Right cardiac atrium (tissue), 5 donors: ENCODE measurements at regions not wholly inside any gene's neighbourhood (a gene's known extent, or its start where the extent isn't known, plus 50 kb on each side); places are given as distances from the start of the nearest gene placed in this dataset.
A peak's percentile ranks its signal among the peaks of the same experiment; 100 is the strongest.

Experiments used
- ATAC-seq, 2 donors: fragments of 200-7000 bp; cut with Tn5 transposase; one replicate each; pipeline versions ENCODE4 v1.8.0 to v1.9.1; 2020; ENCODE audit warnings: moderate library complexity in 2 of 2, mild to moderate bottlenecking in 1 of 2
- DNase-seq, 3 donors: peaks; one replicate each; pipeline ENCODE4 v3.0.0-alpha.2; 2020
- H3K27ac ChIP-seq: one replicate; pipeline ENCODE4 v1.5.1; 2013; ENCODE audit warnings: mild to moderate bottlenecking, low read length, control low read depth, moderate library complexity
- H3K27me3 ChIP-seq: one replicate; pipeline ENCODE4 v1.6.1; 2013; ENCODE audit not compliant: control insufficient read depth, insufficient read depth
- H3K4me1 ChIP-seq: one replicate; pipeline ENCODE4 v1.6.1; 2013; ENCODE audit warnings: low read length; ENCODE audit not compliant: control insufficient read depth, insufficient read depth
- H3K4me3 ChIP-seq: one replicate; pipeline ENCODE4 v1.5.1; 2013; ENCODE audit warnings: low read length, control low read depth
- H3K9me3 ChIP-seq: one replicate; pipeline ENCODE4 v1.6.1; 2013; ENCODE audit warnings: low read length; ENCODE audit not compliant: control insufficient read depth
- WGBS: extraction: QIAGEN DNeasy Blood & Tissue Kit; methylation state at CpG from one replicate; pipeline ENCODE4 v1.1.7; 2013; 5-methylcytosine and 5-hydroxymethylcytosine counted together
- intact Hi-C, 4 donors: fragments of 100-400 bp; cut with DNase I; formaldehyde crosslinking; loops; one replicate each; pipeline versions ENCODE4 v1.11.0 to v1.14.0; 2022 to 2023
- donor health status: healthy with polysubstance abuse.
- donor health status: DM: no; HTN: yes; CAD: no.
- donor health status: DM: no; HTN: no; CAD: no.
- donor health status: DM: no; HTN: yes; CAD: no; lungs with severe emphysema.
- donor health status: DM: yes; HTN: yes; CAD: no.

DNA sequence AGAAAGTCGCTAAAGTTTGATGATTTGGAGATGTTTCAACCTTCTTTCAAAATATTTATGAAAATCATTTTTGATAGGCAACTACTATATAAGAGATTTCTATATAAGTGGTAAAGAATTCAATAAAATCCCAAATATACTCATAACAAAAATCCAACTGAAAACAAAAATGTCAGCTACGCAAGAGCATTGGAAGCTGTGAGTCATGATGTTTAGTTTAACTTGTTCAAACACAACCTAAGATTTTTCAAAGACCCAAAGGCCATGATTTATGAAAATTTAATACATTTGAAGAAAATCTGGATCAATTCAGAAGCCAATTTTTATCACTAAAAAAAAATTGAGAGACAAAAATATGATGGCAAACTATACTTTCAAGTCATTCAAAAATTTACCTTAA lies 226.6 kb downstream of the MZT1 start:
- ATAC-seq (no peak), DNase-seq (no peak)
- Histone ChIP-seq H3K4me1 (no peaks in the 10 kb centered on the region), H3K27me3 (no peaks in the 10 kb centered on the region), H3K27ac (no peak overlapping the region), H3K9me3 (no peaks in the 10 kb centered on the region), H3K4me3 (no peak overlapping the region)
- 94% methylated on average over 2 of the region's 2 CpGs for WGBS
- intact Hi-C loops: no loop called here

- no peak for ATAC-seq
- H3K9me3 ChIP-seq: no peaks in the 10 kb centered on the region
- DNase-seq: no peak
- 77% methylated on average over 4 of the region's 4 CpGs for WGBS
- H3K27me3 ChIP-seq: no peaks in the 10 kb centered on the region
- H3K27ac ChIP-seq: no peak overlapping the region
- H3K4me1 ChIP-seq: no peaks in the 10 kb centered on the region
- H3K4me3 ChIP-seq: no peak overlapping the region
- intact Hi-C loops: no loop called here
These were observed 231.7 kb downstream of the MZT1 start for GRCh38 chr13:72495681-72496080.

- H3K27me3 ChIP-seq: no peaks in the 10 kb centered on the region
- WGBS: 58% methylated on average over 4 of the region's 4 CpGs
- intact Hi-C loops: no loop called here
- H3K4me1 ChIP-seq: no peaks in the 10 kb centered on the region
- no peak overlapping the region for H3K4me3 ChIP-seq
- no peak for DNase-seq
- ATAC-seq: no peak
- no peak overlapping the region for H3K27ac ChIP-seq
- no peaks in the 10 kb centered on the region for H3K9me3 ChIP-seq
These were observed 237.7 kb downstream of the MZT1 start for GRCh38 chr13:72489751-72490150.

- Histone ChIP-seq H3K4me1 (no peaks in the 10 kb centered on the region), H3K9me3 (no peaks in the 10 kb centered on the region), H3K4me3 (no peak overlapping the region), H3K27me3 (no peaks in the 10 kb centered on the region), H3K27ac (no peak overlapping the region)
- ATAC-seq: no peak
- DNase-seq: no peak
- 85% methylated on average over 4 of the region's 4 CpGs for WGBS
- intact Hi-C loops: no loop called here
These were observed 254.1 kb downstream of the MZT1 start for GRCh38 chr13:72473321-72473720.

DNA sequence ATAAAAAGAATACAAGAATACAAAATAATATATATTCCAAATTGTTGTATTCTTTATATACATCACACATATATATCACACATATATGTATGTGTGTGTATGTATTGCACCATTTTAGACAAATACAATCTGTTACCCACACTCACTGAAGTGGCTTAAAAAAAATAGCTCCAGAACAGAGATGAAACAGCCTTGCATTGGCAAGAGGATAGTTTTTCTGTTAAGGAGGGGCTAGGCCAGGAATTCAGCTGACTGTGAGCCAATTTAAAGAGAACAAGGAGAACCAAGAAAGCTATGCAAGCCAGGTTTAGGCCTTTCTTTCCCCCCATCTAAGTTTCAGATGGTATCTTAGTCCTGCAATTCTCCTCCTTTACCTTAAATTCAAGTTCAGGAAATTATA lies 257.5 kb downstream of the MZT1 start:
- Histone ChIP-seq H3K4me3 (no peak overlapping the region), H3K27me3 (no peaks in the 10 kb centered on the region), H3K4me1 (no peaks in the 10 kb centered on the region), H3K27ac (no peak overlapping the region), H3K9me3 (no peaks in the 10 kb centered on the region)
- intact Hi-C loops: no loop called here
- DNase-seq (no peak), ATAC-seq (no peak)

GRCh38 chr13:72463561-72463960 lies 263.9 kb downstream of the MZT1 start:
- DNase-seq: no peak
- H3K27ac ChIP-seq: no peak overlapping the region

DNA sequence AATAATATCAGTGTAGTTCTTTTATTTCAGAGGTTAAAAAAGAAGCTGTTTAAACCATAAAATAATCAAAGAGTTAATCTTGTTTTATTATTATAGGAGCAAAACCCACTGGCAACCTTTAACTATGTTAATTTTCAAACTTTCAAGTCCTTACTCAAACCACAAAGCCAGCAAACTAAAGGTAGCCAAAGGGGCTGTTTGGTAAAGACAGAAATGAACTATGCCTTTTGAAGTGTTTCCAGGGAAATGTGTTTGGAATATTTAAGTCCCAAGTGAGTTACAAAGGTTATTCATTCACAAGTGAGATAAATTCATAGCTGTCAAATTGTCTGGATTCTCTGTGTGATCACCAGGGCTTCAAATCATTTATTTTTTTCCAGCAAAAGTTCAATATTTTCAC lies 264.7 kb downstream of the MZT1 start:
- Histone ChIP-seq H3K27ac (no peak overlapping the region), H3K27me3 (no peaks in the 10 kb centered on the region), H3K4me1 (no peaks in the 10 kb centered on the region), H3K4me3 (no peak overlapping the region), H3K9me3 (no peaks in the 10 kb centered on the region)
- no peak for DNase-seq
- intact Hi-C loops: no loop called here
- no peak for ATAC-seq

More at GRCh38 chr13:72463561-72463960, 263.9 kb downstream of the MZT1 start:
- ATAC-seq: peak; percentile 73 to 85
- Histone ChIP-seq H3K4me1 (no peaks in the 10 kb centered on the region), H3K9me3 (no peaks in the 10 kb centered on the region), H3K27me3 (no peaks in the 10 kb centered on the region), H3K4me3 (no peak overlapping the region)
- 24% methylated on average over 7 of the region's 7 CpGs for WGBS
- intact Hi-C loops: no loop called here

- no peak overlapping the region for H3K4me3 ChIP-seq
- no peaks in the 10 kb centered on the region for H3K4me1 ChIP-seq
- no peak for DNase-seq
- H3K27me3 ChIP-seq: no peaks in the 10 kb centered on the region
- no peak overlapping the region for H3K27ac ChIP-seq
- ATAC-seq: no peak
- no peaks in the 10 kb centered on the region for H3K9me3 ChIP-seq
- intact Hi-C loops: no loop called here
These were observed 265.3 kb downstream of the MZT1 start for GRCh38 chr13:72462166-72462565.

DNA sequence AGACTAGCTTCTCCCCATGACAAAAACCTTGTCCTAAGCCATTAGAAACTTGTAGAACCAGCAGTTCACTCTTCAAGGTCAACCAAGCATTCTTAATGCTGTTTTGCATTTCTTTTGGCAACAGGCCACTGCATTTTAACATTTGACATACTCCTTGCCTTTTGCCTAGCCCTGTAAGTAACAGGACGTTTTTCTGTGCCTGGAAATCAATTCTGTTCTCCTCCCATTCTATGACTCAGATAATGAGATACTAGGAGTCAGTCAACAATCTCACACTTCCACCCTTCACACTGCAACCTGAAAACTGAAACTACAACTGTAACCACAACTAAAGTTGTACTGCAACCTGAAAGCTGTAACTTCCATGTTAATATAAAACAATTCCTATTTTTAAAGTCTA lies 268.7 kb downstream of the MZT1 start:
- H3K27ac ChIP-seq: no peak overlapping the region
- ATAC-seq: no peak
- intact Hi-C loops: no loop called here
- no peaks in the 10 kb centered on the region for H3K4me1 ChIP-seq
- H3K27me3 ChIP-seq: no peaks in the 10 kb centered on the region
- WGBS: 10% methylated on average over 1 of the region's 1 CpG
- H3K4me3 ChIP-seq: no peak overlapping the region
- H3K9me3 ChIP-seq: no peaks in the 10 kb centered on the region
- no peak for DNase-seq

DNA sequence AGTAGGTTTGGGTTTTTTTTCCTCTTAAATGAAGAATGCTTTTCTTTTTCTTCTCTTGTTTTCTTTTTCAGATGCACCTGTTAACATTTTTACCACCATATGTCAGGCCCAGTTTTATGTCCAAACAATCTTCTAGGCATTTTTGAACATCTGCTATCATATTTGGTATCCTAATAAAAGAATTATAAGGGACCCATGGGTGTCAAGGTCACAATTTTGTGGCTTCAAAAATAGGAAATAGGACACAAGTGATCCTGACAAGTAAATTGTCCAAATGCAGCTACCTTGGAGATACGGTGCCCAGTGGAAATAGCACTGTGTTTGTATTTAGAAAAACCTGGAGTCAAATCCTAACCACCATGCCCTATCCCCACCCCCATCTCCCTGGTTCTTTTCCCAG lies 270.3 kb downstream of the MZT1 start:
- intact Hi-C loops: no loop called here
- H3K27me3 ChIP-seq: no peaks in the 10 kb centered on the region
- no peaks in the 10 kb centered on the region for H3K4me1 ChIP-seq
- no peak overlapping the region for H3K4me3 ChIP-seq
- ATAC-seq: no peak
- no peak for DNase-seq
- WGBS: 84% methylated on average over 1 of the region's 1 CpG
- no peak overlapping the region for H3K27ac ChIP-seq
- H3K9me3 ChIP-seq: no peaks in the 10 kb centered on the region

- intact Hi-C loops: no loop called here
These were observed 270.9 kb downstream of the MZT1 start for GRCh38 chr13:72456486-72456885.

DNA sequence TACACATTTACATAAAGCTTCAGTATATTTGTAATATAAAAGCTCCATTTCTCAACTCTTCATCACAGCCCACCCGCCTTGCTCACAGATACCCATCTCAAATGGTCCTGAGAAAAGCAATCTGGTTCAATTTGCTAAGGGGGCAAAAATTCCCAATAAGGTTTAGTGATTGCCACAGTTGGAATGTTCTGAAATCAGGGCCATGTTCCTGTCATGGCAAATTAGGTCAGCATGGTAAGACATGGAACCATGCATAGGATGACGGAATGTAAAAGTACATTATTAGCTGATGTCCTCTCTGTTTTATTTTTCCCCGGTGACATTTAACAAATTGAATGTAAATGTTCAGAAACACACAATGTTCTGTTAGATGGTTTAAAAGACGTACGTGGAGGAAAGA lies 274.3 kb downstream of the MZT1 start:
- no peaks in the 10 kb centered on the region for H3K27me3 ChIP-seq
- H3K4me3 ChIP-seq: no peak overlapping the region
- no peaks in the 10 kb centered on the region for H3K9me3 ChIP-seq
- H3K4me1 ChIP-seq: no peaks in the 10 kb centered on the region
- intact Hi-C loops: no loop called here
- DNase-seq (no peak), ATAC-seq (no peak)
- H3K27ac ChIP-seq: no peak overlapping the region
- WGBS: 92% methylated on average over 5 of the region's 5 CpGs

More at GRCh38 chr13:72456486-72456885, 270.9 kb downstream of the MZT1 start:
- no peak for DNase-seq
- Histone ChIP-seq H3K27ac (no peak overlapping the region), H3K9me3 (no peaks in the 10 kb centered on the region), H3K4me1 (no peaks in the 10 kb centered on the region), H3K27me3 (no peaks in the 10 kb centered on the region), H3K4me3 (no peak overlapping the region)
- 59% methylated on average over 2 of the region's 2 CpGs for WGBS
- ATAC-seq: no peak
